ENCODE measurements at regions not wholly inside any gene's neighbourhood (a gene's known extent, or its start where the extent isn't known, plus 50 kb on each side); places are given as distances from the start of the nearest gene placed in this dataset.

DNA sequence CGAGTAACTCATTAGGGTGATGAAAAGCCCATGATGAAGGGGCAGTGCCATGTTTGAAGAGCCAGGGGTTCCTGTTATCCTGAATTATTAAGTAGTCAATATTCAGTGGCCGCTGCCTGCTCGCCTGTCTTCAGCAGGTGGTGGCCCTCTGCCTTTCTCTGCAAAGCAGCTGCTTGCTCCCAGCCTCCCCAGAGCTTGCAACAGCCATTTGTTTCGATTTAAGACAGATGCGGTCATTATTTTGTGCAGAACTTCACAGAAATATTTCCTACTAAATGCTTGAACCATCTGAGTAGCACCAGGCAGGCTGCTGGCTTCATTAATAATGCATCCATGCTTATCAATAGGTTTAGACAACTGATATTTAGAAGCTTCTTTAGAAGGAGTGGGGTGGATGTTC is 104.3 kb upstream of the TTC29 start:
- Histone ChIP-seq H3K4me1 (peaks cover 3 to 22% (median 11%) of the 10 kb centered on the region in 3 donors), H3K27me3 (no peaks in the 10 kb centered on the region), H3K9me3 (peaks cover 0 to 4% (median 0%) of the 10 kb centered on the region in 3 donors), H3K36me3 (no peaks in the 10 kb centered on the region), H3K4me3 (no peak overlapping the region), H3K27ac (peak overlapping the region; percentile 6 to 76 (median 66))
- ATAC-seq = peak; percentile 29
- 23 to 52% methylated on average over 3 of the region's 5 CpGs for WGBS, 2 donors (ENCODE audit: low coverage in 1 of 2)
- TF ChIP-seq POLR2A (IDR thresholded peaks at IDR 0.05) (no peak), EP300 (IDR thresholded peaks at IDR 0.05) (no peak), POLR2AphosphoS5 (IDR thresholded peaks at IDR 0.05) (no peak), CTCF (IDR thresholded peaks at IDR 0.05) (no peak)

- ATAC-seq = peak; percentile 89
- Histone ChIP-seq H3K27ac (peak overlapping the region; percentile 6 to 76 (median 66)), H3K27me3 (no peaks in the 10 kb centered on the region), H3K36me3 (no peaks in the 10 kb centered on the region), H3K9me3 (peaks cover 0 to 4% (median 0%) of the 10 kb centered on the region in 3 donors), H3K4me3 (no peak overlapping the region), H3K4me1 (peaks cover 3 to 22% (median 11%) of the 10 kb centered on the region in 3 donors)
- TF ChIP-seq POLR2AphosphoS5 (IDR thresholded peaks at IDR 0.05) (peak; percentile 92), CTCF (IDR thresholded peaks at IDR 0.05) (no peak)
- 0 to 13% methylated on average over 2 of the region's 2 CpGs for WGBS, 2 donors (ENCODE audit: low coverage in 1 of 2)
Measured at GRCh38 chr4:147050356-147050765, 104.7 kb upstream of the TTC29 start.

DNA sequence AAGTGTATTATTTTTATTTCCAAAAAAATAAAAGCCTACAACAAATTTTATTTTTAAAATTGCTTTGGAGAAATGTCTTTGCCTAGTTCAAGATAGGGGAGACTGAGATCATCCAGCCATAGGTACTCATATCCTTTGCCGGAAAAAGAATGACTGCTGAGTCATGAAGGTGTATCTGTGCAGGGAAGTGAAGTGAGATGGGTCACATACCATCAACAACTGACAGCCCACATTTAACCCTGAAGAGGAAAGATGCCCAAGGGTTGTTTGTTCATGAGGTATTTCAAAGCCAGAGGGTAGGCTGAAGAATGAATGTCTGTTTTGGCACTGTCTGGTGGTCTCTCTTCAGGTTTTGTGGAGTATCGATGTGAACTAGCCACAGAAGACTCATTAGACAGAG is 106.7 kb upstream of the TTC29 start:
- no peak for ATAC-seq
- Histone ChIP-seq H3K4me1 (peaks cover 3 to 22% (median 11%) of the 10 kb centered on the region in 3 donors), H3K36me3 (no peaks in the 10 kb centered on the region), H3K9me3 (peaks cover 0 to 4% (median 0%) of the 10 kb centered on the region in 3 donors), H3K4me3 (no peak overlapping the region), H3K27ac (no peak overlapping the region), H3K27me3 (no peaks in the 10 kb centered on the region)
- WGBS, 2 donors (ENCODE audit: low coverage in 1 of 2) = 55 to 82% methylated on average over 2 of the region's 2 CpGs
- TF ChIP-seq POLR2AphosphoS5 (IDR thresholded peaks at IDR 0.05) = no peak
- TF ChIP-seq EP300 (IDR thresholded peaks at IDR 0.05) = no peak
- no peak for TF ChIP-seq POLR2A (IDR thresholded peaks at IDR 0.05)
- no peak for TF ChIP-seq CTCF (IDR thresholded peaks at IDR 0.05)

DNA sequence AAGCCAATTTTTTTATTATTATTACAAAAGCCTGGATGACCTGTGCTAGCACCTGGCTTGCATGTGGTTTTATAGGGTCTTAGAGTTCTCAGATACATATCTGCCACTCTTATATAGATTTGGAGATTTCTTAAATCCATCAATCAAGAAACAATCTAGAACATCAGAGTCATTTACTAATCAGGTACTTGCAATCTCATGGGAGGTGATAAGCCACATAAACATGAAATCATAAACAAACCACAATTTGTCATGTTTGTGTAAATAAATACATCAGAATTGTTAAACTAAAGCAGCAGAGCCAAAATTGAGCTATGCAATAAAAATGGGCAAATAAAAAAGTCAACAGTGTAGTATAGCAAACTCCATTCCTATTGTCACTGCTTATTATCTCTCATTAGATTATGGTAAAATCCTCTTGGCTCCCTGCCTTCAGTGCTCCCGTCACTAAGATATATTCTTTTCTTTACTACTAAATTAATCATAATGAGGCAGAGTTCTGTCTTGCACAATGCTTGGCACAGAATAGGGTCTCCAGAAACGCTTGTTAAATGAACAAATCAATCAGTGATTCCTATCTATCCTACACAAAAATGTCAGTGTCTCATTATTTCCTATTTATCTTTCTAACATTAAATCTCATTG is 108.7 kb upstream of the TTC29 start:
- TF ChIP-seq POLR2AphosphoS5 (IDR thresholded peaks at IDR 0.05) = no peak
- no peak for TF ChIP-seq EP300 (IDR thresholded peaks at IDR 0.05)
- no peak for TF ChIP-seq POLR2A (IDR thresholded peaks at IDR 0.05)
- no peak for TF ChIP-seq CTCF (IDR thresholded peaks at IDR 0.05)
- WGBS, 2 donors (ENCODE audit: low coverage in 1 of 2) = 28 to 33% methylated on average over 2 of the region's 2 CpGs
- H3K9me3 ChIP-seq = peaks cover 0 to 4% (median 0%) of the 10 kb centered on the region in 3 donors
- no peaks in the 10 kb centered on the region for H3K27me3 ChIP-seq
- no peak for ATAC-seq
- H3K36me3 ChIP-seq = no peaks in the 10 kb centered on the region
- H3K4me3 ChIP-seq = no peak overlapping the region
- H3K27ac ChIP-seq = no peak overlapping the region
- H3K4me1 ChIP-seq = peaks cover 3 to 20% (median 11%) of the 10 kb centered on the region in 3 donors

DNA sequence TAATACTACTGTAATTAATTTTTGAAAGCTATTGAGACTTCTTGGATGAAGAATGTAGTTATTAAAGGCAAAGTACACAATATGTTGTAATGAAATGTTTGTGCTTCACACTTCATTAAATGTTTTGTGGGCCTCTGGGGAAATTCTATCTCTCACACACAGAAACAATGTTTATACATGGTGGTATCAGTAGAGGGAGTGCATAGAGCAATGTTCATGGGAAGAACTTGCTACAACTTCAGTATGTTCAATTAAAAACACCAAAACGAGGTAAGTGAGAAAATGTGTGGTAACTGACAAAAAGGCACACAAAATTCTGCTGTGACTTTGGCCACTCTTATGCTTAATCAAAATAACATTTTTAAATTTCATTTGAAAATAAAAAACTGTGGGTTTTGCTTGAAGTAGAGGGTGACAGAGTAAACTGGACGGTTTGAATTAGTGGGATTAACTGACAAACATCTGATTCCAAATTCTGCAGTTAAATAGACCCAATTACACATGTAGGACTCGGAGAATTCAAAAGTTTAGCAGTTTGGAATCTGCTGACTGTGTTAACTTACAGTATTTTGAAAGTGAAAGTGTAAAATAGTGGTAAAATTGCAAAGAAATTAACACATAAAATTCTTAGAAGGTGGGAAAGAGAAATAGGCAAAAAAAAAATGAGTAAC is 111.4 kb upstream of the TTC29 start:
- Histone ChIP-seq H3K9me3 (no peaks in the 10 kb centered on the region), H3K4me3 (peak overlapping the region; percentile 40 to 41), H3K36me3 (no peaks in the 10 kb centered on the region), H3K27me3 (no peaks in the 10 kb centered on the region), H3K4me1 (peaks cover 0 to 8% (median 0%) of the 10 kb centered on the region in 3 donors), H3K27ac (peak overlapping the region in 3 of 4 donors; percentile 12 to 63 (median 38))
- no peak for TF ChIP-seq POLR2A (IDR thresholded peaks at IDR 0.05)
- TF ChIP-seq POLR2AphosphoS5 (IDR thresholded peaks at IDR 0.05) = no peak
- no peak for ATAC-seq
- WGBS, 2 donors (ENCODE audit: low coverage in 1 of 2) = 27 to 29% methylated on average over 3 of the region's 3 CpGs
